H54 (cell line): ENCODE measurements at regions not wholly inside any gene's neighbourhood (a gene's known extent, or its start where the extent isn't known, plus 50 kb on each side); places are given as distances from the start of the nearest gene placed in this dataset.

ENCODE experiments used
- DNase-seq: peaks from one replicate; pipeline ENCODE4 v3.0.0; 2011; ENCODE audit warnings: low spot score, mixed read lengths; ENCODE audit not compliant: insufficient read length
- FAIRE-seq: peaks from 3 replicates; lab custom pipeline; 2011; peaks lifted over from hg19 to GRCh38; lab: Jason Lieb, UNC
- POLR2A ChIP-seq: IDR thresholded peaks from 2 replicates; pipeline ENCODE4 v1.6.1; 2011; ENCODE audit warnings: low read depth, mild to moderate bottlenecking, low read length

DNA sequence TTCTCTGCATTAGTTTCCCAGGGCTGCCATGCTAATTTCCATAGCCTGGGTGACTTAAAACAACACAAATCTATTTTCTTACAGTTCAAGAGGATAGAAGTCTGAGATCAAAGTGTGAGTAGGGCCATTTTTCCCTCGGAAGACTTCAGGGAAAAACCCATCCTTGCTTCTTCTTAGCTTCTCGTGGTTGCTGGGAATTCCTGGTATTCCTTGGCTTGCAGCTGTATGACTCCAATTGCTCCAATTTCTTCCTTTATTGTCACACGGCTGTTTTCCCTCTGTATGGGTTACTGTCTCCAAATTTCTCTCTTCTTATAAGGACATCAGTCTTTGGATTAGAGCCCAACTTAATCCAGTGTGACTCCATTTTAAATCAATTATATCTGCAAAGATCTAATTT, 128.4 kb upstream of the JAG1 start:
- FAIRE-seq (no peak), DNase-seq (no peak)
- no peak for TF ChIP-seq POLR2A

- no peak for DNase-seq
- FAIRE-seq, result no peak
- TF ChIP-seq POLR2A, result no peak
These were observed 132.0 kb upstream of the JAG1 start for GRCh38 chr20:10805764-10806163.

DNA sequence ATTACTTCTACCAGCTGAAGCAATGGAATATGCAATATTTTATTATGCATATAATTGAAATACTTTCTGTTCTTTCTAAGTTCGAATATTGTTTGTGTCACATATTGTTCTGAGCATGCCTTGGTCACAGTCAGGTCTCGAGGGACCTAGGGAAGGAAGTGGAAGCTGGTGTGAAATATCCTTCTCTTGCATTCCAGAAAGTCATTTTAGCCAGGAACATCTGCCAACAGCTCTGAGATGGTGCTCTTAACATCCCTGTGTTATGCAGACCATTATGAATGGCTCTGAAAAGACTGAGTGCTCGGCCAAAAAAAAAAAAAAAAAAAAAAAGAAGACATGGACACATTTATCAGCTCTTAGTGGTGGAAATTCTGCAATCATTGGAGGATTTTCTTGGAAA, 132.7 kb upstream of the JAG1 start:
- TF ChIP-seq POLR2A, result no peak
- DNase-seq (no peak), FAIRE-seq (no peak)

DNA sequence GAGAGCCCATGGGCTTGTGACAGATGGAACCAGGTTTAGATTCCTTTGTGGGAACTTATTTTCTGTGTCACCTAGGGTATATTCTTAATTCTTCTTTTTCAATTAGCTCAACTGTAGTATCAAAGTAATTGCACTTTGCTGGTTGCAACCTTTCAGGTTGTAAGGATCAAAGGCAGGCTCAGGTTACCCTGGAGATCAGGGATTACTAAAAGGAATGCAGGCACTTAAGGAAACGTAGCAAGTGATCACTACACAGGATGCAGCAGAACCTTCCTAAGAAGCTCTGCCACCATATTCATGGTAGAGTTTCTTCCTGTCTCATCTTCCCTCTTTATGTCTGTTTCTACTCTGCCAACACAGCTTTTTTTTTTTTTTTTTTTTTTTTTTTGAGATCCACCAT, 133.2 kb upstream of the JAG1 start:
- FAIRE-seq, result no peak
- no peak for TF ChIP-seq POLR2A
- no peak for DNase-seq

- DNase-seq (no peak), FAIRE-seq (no peak)
- no peak for TF ChIP-seq POLR2A
These were observed 139.0 kb upstream of the JAG1 start for GRCh38 chr20:10812759-10813327.

- DNase-seq (no peak), FAIRE-seq (no peak)
- no peak for TF ChIP-seq POLR2A
These were observed 149.8 kb upstream of the JAG1 start for GRCh38 chr20:10823585-10823984.

- FAIRE-seq (no peak), DNase-seq (no peak)
- TF ChIP-seq POLR2A, result no peak
These were observed 151.1 kb upstream of the JAG1 start for GRCh38 chr20:10824750-10825500.

DNA sequence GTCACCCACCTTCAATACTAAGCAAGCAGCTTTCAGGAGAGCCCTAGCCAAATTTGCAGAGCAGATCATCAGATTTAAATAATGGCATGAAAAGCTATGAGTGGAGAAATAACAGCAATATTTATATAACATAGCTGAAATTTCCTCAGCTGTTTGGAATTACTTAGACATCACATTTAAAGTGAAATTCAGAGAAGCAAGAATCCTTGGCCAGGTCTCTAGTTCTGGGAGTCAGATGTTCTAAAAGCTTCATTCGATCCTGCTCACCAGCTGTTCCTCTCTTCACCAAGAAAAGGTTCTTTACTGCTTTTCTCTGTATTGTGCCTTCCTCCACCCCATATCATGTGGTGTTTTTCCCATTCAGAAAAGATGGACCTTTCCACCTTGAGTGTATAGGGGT, 152.3 kb upstream of the JAG1 start:
- no peak for FAIRE-seq
- no peak for DNase-seq
- no peak for TF ChIP-seq POLR2A

DNA sequence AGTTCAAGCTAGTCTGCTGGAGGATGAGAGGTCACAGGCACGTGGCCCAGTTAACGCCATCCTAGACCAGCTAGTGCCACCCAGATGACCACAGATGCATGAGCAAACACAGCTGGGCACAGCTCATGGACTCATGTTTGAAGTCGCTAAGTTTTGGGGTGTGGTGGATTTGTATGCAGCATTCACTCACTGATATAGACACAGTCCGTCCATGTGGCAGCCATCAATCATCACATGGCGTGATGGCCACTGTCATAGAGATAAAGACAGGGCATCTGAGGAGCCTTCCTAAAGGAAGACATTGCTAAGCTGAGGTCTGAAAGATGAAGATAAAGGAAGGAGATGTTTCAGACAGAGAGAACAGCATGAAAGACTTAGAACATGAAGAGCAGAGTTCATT, 154.4 kb upstream of the JAG1 start:
- no peak for TF ChIP-seq POLR2A
- DNase-seq (no peak), FAIRE-seq (no peak)

DNA sequence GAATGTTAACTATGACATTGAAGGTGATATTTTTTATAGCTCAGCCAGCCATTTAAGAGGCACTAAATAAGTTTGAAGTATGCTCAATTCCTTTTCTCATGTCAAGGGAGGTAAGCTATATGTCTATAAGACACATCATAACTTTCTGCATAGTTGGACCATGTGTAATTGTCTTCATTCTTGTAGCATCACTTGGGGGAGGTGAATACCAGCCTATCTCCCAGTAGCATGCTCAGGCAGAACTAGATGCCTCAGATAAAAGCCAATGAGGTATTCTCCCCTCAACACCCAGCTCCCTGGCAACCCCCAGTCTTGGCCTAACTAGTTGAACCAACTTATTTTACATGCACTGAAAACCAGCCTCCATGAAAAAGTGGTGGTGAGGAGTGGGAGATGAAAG, 158.3 kb upstream of the JAG1 start:
- DNase-seq (no peak), FAIRE-seq (no peak)
- TF ChIP-seq POLR2A, result no peak

DNA sequence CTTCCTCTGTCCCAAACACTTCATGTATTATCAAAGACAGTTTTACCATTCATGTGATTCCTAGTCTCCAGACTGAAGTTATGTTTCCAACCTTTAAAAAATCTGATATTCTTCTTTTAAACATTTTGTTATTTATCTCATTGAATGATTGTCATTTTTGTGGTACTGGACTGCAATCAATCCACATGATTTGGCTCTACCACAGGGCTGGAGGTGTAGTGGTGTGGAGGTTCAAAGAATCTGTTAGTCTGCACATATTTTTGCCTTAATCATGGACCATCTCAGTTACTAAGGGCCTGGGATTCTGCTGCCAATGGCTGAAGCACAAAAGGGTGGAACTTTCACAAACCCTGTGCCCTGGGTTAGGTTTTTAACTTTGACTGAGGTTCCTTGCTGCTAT, 164.1 kb upstream of the JAG1 start:
- FAIRE-seq, result no peak
- DNase-seq, result no peak
- no peak for TF ChIP-seq POLR2A

GRCh38 chr20:10842116-10842515, 168.3 kb upstream of the JAG1 start:
- DNase-seq (no peak), FAIRE-seq (no peak)
- TF ChIP-seq POLR2A, result no peak

DNA sequence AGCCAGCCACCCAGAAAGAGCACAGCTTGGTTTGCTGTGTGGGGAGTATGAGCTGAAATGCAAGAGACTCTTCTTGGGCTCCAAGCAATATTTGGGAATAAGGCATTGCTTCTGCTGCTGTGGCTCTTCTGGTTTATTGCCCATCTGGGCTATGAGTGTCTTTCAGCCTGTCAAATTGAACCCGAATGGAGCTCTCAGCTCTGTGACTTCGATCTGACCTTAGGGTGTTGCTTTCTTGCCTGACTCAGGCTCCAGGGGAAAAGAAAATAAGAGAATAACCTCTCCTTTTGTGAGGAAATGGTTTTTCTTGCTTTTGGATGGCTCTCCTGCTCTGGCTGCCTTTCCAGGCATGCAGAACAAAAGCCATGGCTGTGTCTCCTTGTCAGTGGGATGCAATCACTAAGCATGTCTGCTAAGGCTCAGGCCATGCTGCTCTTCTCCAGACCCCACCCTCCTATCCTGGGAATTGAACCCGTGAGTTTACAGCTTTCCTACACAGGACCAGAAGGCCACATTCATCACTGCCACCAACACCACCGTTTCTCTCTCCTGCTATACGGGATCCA, 169.4 kb upstream of the JAG1 start:
- FAIRE-seq, result no peak
- no peak for TF ChIP-seq POLR2A
- no peak for DNase-seq

DNA sequence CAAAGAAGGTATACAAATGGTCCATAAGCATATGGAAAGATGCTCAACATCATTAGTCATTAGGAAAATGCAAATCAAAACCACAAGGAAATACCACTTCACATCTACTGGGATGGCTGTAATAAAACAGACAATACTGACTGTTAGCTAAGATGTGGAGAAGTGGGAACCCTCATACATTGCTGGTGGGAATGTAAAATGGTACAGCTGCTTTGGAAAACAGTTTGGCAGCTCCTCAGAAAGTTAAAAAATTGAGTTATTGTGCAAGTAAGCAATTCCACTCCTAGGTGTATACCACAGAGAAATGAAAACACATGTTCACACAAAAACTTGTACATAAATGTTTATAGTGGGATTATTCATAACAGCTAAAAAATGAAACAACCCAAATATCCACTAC, 173.0 kb upstream of the JAG1 start:
- FAIRE-seq (no peak), DNase-seq (no peak)
- no peak for TF ChIP-seq POLR2A

GRCh38 chr20:10848810-10849370, 175.1 kb upstream of the JAG1 start:
- TF ChIP-seq POLR2A, result no peak
- FAIRE-seq (peak; percentile 96), DNase-seq (peak; percentile 31)

- no peak for DNase-seq
- FAIRE-seq, result no peak
- TF ChIP-seq POLR2A, result no peak
These were observed 179.4 kb upstream of the JAG1 start for GRCh38 chr20:10853176-10853575.
